DOHH2 (cell line): ENCODE measurements at regions not wholly inside any gene's neighbourhood (a gene's known extent, or its start where the extent isn't known, plus 50 kb on each side); places are given as distances from the start of the nearest gene placed in this dataset.

Experiments
- H3F3A ChIP-seq: fragments of 200-600 bp; sonication (generic), shearing (Covaris generic); 2 replicates; pipeline ENCODE4 v1.6.0; 2016; ENCODE audit warnings: antibody characterized with exemption, mild to moderate bottlenecking; ENCODE audit not compliant: control insufficient read depth, insufficient read depth
- H3K27ac ChIP-seq: fragments of 200-600 bp; sonication (generic); 2 replicates; pipeline ENCODE4 v1.5.1; 2014; ENCODE audit warnings: low read depth, mild to moderate bottlenecking, low read length, moderate library complexity
- H3K27me3 ChIP-seq: fragments of 200-600 bp; sonication (generic); 2 replicates; pipeline ENCODE4 v1.6.1; 2014; ENCODE audit warnings: mild to moderate bottlenecking, low read length, mixed read lengths; ENCODE audit not compliant: control insufficient read depth
- H3K36me3 ChIP-seq: fragments of 200-600 bp; sonication (generic); 2 replicates; pipeline ENCODE4 v1.6.1; 2014; ENCODE audit warnings: mild to moderate bottlenecking, low read length, moderate library complexity, mixed read lengths; ENCODE audit not compliant: control insufficient read depth
- H3K4me1 ChIP-seq: fragments of 200-600 bp; sonication (generic); 2 replicates; pipeline ENCODE4 v1.6.1; 2014; ENCODE audit warnings: mild to moderate bottlenecking, low read length, mixed read lengths; ENCODE audit not compliant: control insufficient read depth
- H3K4me2 ChIP-seq: fragments of 200-600 bp; sonication (generic); 2 replicates; pipeline ENCODE4 v1.6.0; 2014; ENCODE audit warnings: mild to moderate bottlenecking, low read length, moderate library complexity
- H3K4me3 ChIP-seq: fragments of 200-600 bp; sonication (generic); 2 replicates; pipeline ENCODE4 v1.5.1; 2014; ENCODE audit warnings: mild to moderate bottlenecking, low read length, mixed read lengths
- H3K79me2 ChIP-seq: fragments of 200-600 bp; sonication (generic); 2 replicates; pipeline ENCODE4 v1.6.1; 2014; ENCODE audit warnings: mild to moderate bottlenecking, low read length, mixed read lengths; ENCODE audit not compliant: control insufficient read depth
- H3K9me2 ChIP-seq: fragments of 200-600 bp; sonication (generic); replicated peaks from 2 replicates; pipeline ENCODE4 v1.6.1; 2014; ENCODE audit warnings: mild to moderate bottlenecking, low read length, mixed read lengths; ENCODE audit not compliant: control insufficient read depth
- H3K9me3 ChIP-seq: fragments of 200-600 bp; sonication (generic); 2 replicates; pipeline ENCODE4 v1.6.1; 2014; ENCODE audit warnings: antibody characterized with exemption, low read length, mixed read lengths; ENCODE audit not compliant: control insufficient read depth, insufficient read depth
- H4K20me1 ChIP-seq: fragments of 200-600 bp; sonication (generic); 2 replicates; pipeline ENCODE4 v1.6.0; 2014; ENCODE audit warnings: low read depth, mild to moderate bottlenecking, antibody characterized with exemption, low read length, moderate library complexity; ENCODE audit not compliant: control insufficient read depth, insufficient read depth
- CTCF ChIP-seq: fragments of 200-600 bp; sonication (generic); IDR thresholded peaks from one replicate; pipeline ENCODE4 v1.5.1; 2014; ENCODE audit warnings: antibody characterized with exemption, mild to moderate bottlenecking, low read depth, low read length; ENCODE audit not compliant: poor library complexity, severe bottlenecking
- EZH2phosphoT487 ChIP-seq: fragments of 200-600 bp; sonication (generic); IDR thresholded peaks from 2 replicates; pipeline ENCODE4 v1.6.1; 2017; ENCODE audit warnings: borderline replicate concordance, mild to moderate bottlenecking, antibody characterized with exemption, low read length, moderate library complexity, mixed read lengths

GRCh38 chr5:124924729-124925128 is 178.3 kb upstream of the ZNF608 start:
- no peaks in the 10 kb centered on the region for H3K79me2 ChIP-seq
- TF ChIP-seq CTCF, result no peak
- H3K4me1 ChIP-seq, result peaks cover 41% of the 10 kb centered on the region
- H3K36me3 ChIP-seq, result no peaks in the 10 kb centered on the region
- H3F3A ChIP-seq, result no peaks in the 10 kb centered on the region
- no peaks in the 10 kb centered on the region for H3K9me2 ChIP-seq
- H4K20me1 ChIP-seq, result no peaks in the 10 kb centered on the region
- H3K4me3 ChIP-seq, result no peak overlapping the region
- H3K4me2 ChIP-seq, result no peak overlapping the region
- H3K9me3 ChIP-seq, result no peaks in the 10 kb centered on the region
- no peaks in the 10 kb centered on the region for H3K27me3 ChIP-seq
- H3K27ac ChIP-seq, result no peak overlapping the region

- no peaks in the 10 kb centered on the region for H3K9me2 ChIP-seq
- H3K4me3 ChIP-seq, result no peak overlapping the region
- no peak overlapping the region for H3K27ac ChIP-seq
- TF ChIP-seq EZH2phosphoT487 (no peak), CTCF (no peak)
- H3K4me2 ChIP-seq, result no peak overlapping the region
- no peaks in the 10 kb centered on the region for H3K36me3 ChIP-seq
- H3K9me3 ChIP-seq, result no peaks in the 10 kb centered on the region
- H3K4me1 ChIP-seq, result peaks cover 11% of the 10 kb centered on the region
- H3K27me3 ChIP-seq, result no peaks in the 10 kb centered on the region
- H3F3A ChIP-seq, result no peaks in the 10 kb centered on the region
- no peaks in the 10 kb centered on the region for H4K20me1 ChIP-seq
- no peaks in the 10 kb centered on the region for H3K79me2 ChIP-seq
These were observed 181.3 kb upstream of the ZNF608 start for GRCh38 chr5:124927735-124928134.

GRCh38 chr5:124929000-124929399 is 182.6 kb upstream of the ZNF608 start:
- Histone ChIP-seq H3K9me3 (no peaks in the 10 kb centered on the region), H3K4me2 (no peak overlapping the region), H4K20me1 (no peaks in the 10 kb centered on the region), H3K9me2 (no peaks in the 10 kb centered on the region), H3K27ac (no peak overlapping the region), H3F3A (no peaks in the 10 kb centered on the region), H3K27me3 (no peaks in the 10 kb centered on the region), H3K79me2 (no peaks in the 10 kb centered on the region), H3K36me3 (no peaks in the 10 kb centered on the region), H3K4me3 (no peak overlapping the region), H3K4me1 (no peaks in the 10 kb centered on the region)
- TF ChIP-seq EZH2phosphoT487 (no peak), CTCF (no peak)
